H1 (cell line): ENCODE measurements at regions not wholly inside any gene's neighbourhood (a gene's known extent, or its start where the extent isn't known, plus 50 kb on each side); places are given as distances from the start of the nearest gene placed in this dataset.

Experiments used
- POU5F1 ChIP-seq: IDR thresholded peaks from 2 replicates; pipeline ENCODE4 v1.6.1; 2011; ENCODE audit warnings: low read depth, mild to moderate bottlenecking, low read length, moderate library complexity

DNA sequence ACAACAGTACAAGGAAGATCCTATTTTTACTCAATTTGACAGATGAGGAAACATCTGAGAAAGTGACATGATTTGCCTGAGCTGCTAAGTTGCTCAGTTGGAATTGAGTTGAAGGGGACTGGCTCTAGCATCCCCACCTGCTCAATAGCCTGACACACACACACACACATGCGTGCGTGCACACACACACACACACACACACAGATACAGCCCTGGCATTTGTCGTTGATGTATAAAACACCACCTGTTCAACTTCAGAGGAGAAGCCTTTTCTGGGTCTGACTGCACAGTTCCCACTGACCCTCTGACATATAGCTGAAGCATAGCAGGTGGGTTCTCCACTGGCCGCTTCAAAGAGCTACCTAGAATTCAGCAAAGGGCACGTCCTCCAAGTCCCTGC, 1045.9 kb downstream of the VRK1 start (continued):
- no peak for TF ChIP-seq POU5F1
